ENCODE measurements at regions not wholly inside any gene's neighbourhood (a gene's known extent, or its start where the extent isn't known, plus 50 kb on each side); places are given as distances from the start of the nearest gene placed in this dataset.

DNA sequence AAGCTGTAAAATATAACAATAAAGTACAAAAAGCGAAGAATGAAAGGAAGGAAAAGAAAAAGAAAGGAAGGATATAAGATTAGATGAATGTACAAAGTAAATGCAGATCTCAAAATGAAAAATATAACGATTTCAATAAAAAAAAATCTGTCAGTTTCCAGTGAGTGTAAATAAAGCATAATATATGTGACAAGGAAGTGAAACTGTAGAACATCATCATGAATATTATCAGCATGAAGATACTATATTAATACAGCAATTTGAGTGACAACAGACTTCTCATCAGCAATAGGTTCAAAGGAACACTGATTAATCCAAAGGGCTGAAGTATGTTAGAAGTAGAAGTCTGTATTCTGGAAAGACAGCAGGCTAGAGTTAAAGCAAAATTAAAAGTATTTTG, 659.5 kb upstream of the MBL2 start:
- TF ChIP-seq, protein P1, sequence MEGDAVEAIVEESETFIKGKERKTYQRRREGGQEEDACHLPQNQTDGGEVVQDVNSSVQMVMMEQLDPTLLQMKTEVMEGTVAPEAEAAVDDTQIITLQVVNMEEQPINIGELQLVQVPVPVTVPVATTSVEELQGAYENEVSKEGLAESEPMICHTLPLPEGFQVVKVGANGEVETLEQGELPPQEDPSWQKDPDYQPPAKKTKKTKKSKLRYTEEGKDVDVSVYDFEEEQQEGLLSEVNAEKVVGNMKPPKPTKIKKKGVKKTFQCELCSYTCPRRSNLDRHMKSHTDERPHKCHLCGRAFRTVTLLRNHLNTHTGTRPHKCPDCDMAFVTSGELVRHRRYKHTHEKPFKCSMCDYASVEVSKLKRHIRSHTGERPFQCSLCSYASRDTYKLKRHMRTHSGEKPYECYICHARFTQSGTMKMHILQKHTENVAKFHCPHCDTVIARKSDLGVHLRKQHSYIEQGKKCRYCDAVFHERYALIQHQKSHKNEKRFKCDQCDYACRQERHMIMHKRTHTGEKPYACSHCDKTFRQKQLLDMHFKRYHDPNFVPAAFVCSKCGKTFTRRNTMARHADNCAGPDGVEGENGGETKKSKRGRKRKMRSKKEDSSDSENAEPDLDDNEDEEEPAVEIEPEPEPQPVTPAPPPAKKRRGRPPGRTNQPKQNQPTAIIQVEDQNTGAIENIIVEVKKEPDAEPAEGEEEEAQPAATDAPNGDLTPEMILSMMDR (IDR thresholded peaks at IDR 0.05; ENCODE audit: borderline replicate concordance, extremely low read depth, low read length, poor library complexity, severe bottlenecking) = no peak
- TF ChIP-seq EZH2 (IDR thresholded peaks at IDR 0.05; ENCODE audit: borderline replicate concordance, low read depth, low read length, severe bottlenecking) = no peak
